ENCODE measurements at regions not wholly inside any gene's neighbourhood (a gene's known extent, or its start where the extent isn't known, plus 50 kb on each side); places are given as distances from the start of the nearest gene placed in this dataset.

DNA sequence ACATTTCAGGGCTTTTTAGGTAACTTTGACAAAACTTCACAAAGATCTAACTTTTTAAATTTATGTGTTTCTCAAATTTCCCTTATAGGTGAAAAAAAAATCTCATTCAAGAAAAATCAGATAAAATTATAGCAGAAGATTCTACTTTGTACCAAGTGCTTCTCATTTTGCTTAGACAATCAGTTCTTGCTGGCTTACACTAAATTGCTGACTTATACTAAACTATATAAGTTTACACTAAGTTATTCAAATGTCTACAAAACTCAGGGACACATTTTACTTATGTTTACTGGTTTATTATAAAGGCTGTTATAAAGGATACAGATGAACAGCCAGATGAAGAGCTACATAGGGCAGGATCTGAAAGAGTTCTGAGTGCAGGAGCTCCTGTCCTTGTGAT lies 195.1 kb downstream of the ZPLD1 start:
- TF ChIP-seq, protein P1, sequence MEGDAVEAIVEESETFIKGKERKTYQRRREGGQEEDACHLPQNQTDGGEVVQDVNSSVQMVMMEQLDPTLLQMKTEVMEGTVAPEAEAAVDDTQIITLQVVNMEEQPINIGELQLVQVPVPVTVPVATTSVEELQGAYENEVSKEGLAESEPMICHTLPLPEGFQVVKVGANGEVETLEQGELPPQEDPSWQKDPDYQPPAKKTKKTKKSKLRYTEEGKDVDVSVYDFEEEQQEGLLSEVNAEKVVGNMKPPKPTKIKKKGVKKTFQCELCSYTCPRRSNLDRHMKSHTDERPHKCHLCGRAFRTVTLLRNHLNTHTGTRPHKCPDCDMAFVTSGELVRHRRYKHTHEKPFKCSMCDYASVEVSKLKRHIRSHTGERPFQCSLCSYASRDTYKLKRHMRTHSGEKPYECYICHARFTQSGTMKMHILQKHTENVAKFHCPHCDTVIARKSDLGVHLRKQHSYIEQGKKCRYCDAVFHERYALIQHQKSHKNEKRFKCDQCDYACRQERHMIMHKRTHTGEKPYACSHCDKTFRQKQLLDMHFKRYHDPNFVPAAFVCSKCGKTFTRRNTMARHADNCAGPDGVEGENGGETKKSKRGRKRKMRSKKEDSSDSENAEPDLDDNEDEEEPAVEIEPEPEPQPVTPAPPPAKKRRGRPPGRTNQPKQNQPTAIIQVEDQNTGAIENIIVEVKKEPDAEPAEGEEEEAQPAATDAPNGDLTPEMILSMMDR (IDR thresholded peaks at IDR 0.05), result no peak
- TF ChIP-seq, protein P2, sequence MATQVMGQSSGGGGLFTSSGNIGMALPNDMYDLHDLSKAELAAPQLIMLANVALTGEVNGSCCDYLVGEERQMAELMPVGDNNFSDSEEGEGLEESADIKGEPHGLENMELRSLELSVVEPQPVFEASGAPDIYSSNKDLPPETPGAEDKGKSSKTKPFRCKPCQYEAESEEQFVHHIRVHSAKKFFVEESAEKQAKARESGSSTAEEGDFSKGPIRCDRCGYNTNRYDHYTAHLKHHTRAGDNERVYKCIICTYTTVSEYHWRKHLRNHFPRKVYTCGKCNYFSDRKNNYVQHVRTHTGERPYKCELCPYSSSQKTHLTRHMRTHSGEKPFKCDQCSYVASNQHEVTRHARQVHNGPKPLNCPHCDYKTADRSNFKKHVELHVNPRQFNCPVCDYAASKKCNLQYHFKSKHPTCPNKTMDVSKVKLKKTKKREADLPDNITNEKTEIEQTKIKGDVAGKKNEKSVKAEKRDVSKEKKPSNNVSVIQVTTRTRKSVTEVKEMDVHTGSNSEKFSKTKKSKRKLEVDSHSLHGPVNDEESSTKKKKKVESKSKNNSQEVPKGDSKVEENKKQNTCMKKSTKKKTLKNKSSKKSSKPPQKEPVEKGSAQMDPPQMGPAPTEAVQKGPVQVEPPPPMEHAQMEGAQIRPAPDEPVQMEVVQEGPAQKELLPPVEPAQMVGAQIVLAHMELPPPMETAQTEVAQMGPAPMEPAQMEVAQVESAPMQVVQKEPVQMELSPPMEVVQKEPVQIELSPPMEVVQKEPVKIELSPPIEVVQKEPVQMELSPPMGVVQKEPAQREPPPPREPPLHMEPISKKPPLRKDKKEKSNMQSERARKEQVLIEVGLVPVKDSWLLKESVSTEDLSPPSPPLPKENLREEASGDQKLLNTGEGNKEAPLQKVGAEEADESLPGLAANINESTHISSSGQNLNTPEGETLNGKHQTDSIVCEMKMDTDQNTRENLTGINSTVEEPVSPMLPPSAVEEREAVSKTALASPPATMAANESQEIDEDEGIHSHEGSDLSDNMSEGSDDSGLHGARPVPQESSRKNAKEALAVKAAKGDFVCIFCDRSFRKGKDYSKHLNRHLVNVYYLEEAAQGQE (IDR thresholded peaks at IDR 0.05; ENCODE audit: insufficient read depth in 1 of 2, low read depth in 2 of 2, low read length in 1 of 2), result no peak
- no peak for TF ChIP-seq POLR2AphosphoS5 (IDR thresholded peaks at IDR 0.05; ENCODE audit: low read depth, low read length)
- TF ChIP-seq TCF7L2 (IDR thresholded peaks at IDR 0.05; ENCODE audit: low read depth, low read length), result no peak
